Brain pericyte (primary cell): ENCODE measurements at regions not wholly inside any gene's neighbourhood (a gene's known extent, or its start where the extent isn't known, plus 50 kb on each side); places are given as distances from the start of the nearest gene placed in this dataset.

Experiments used
- DNase-seq: peaks from one replicate; pipeline ENCODE4 v3.0.0-alpha.2; 2012; ENCODE audit warnings: low read depth, low spot score

GRCh38 chrX:69083801-69084200, 81.5 kb downstream of the PJA1 start:
- no peak for DNase-seq

- no peak for DNase-seq
These were observed 81.9 kb downstream of the PJA1 start for GRCh38 chrX:69083361-69083760.

- no peak for DNase-seq
These were observed 82.5 kb downstream of the PJA1 start for GRCh38 chrX:69082753-69083150.

- no peak for DNase-seq
These were observed 83.0 kb downstream of the PJA1 start for GRCh38 chrX:69082055-69082752.

- no peak for DNase-seq
These were observed 84.3 kb downstream of the PJA1 start for GRCh38 chrX:69080855-69081465.

GRCh38 chrX:69079268-69079667, 86.0 kb downstream of the PJA1 start:
- no peak for DNase-seq

GRCh38 chrX:69077895-69078455, 87.3 kb downstream of the PJA1 start:
- no peak for DNase-seq

GRCh38 chrX:69076088-69076487, 89.2 kb downstream of the PJA1 start:
- DNase-seq, result no peak

GRCh38 chrX:69074726-69075125, 90.5 kb downstream of the PJA1 start:
- DNase-seq, result no peak

- no peak for DNase-seq
These were observed 91.5 kb downstream of the PJA1 start for GRCh38 chrX:69073721-69074120.

- DNase-seq, result no peak
These were observed 92.0 kb downstream of the PJA1 start for GRCh38 chrX:69073241-69073640.

- no peak for DNase-seq
These were observed 92.7 kb downstream of the PJA1 start for GRCh38 chrX:69072486-69073006.

GRCh38 chrX:69070949-69071650, 94.2 kb downstream of the PJA1 start:
- no peak for DNase-seq

- no peak for DNase-seq
These were observed 95.4 kb downstream of the PJA1 start for GRCh38 chrX:69069876-69070275.

GRCh38 chrX:69069086-69069445, 96.2 kb downstream of the PJA1 start:
- DNase-seq, result no peak

GRCh38 chrX:69068301-69069085, 96.8 kb downstream of the PJA1 start:
- no peak for DNase-seq

- no peak for DNase-seq
These were observed 97.4 kb downstream of the PJA1 start for GRCh38 chrX:69067841-69068240.

- DNase-seq, result no peak
These were observed 98.2 kb downstream of the PJA1 start for GRCh38 chrX:69066966-69067525.

- DNase-seq, result no peak
These were observed 99.1 kb downstream of the PJA1 start for GRCh38 chrX:69066021-69066757.

- DNase-seq, result no peak
These were observed 99.8 kb downstream of the PJA1 start for GRCh38 chrX:69065451-69065850.

- DNase-seq, result no peak
These were observed 101.8 kb downstream of the PJA1 start for GRCh38 chrX:69063486-69063885.
